MM.1S (cell line): ENCODE measurements at regions not wholly inside any gene's neighbourhood (a gene's known extent, or its start where the extent isn't known, plus 50 kb on each side); places are given as distances from the start of the nearest gene placed in this dataset.

Experiments
- DNase-seq: peaks from one replicate; pipeline ENCODE4 v3.0.0-alpha.2; 2015
- H2AFZ ChIP-seq: fragments of 300-600 bp; sonication (generic); 2 replicates; pipeline ENCODE4 v1.6.0; 2016; ENCODE audit warnings: antibody characterized with exemption, low read length
- H3F3A ChIP-seq: fragments of 300-600 bp; sonication (generic); 2 replicates; pipeline ENCODE4 v1.6.1; 2016; ENCODE audit warnings: mild to moderate bottlenecking, antibody characterized with exemption, low read length, moderate library complexity, mixed read lengths; ENCODE audit not compliant: insufficient read depth
- H3K27ac ChIP-seq: fragments of 300-600 bp; sonication (generic); 2 replicates; pipeline ENCODE4 v1.5.1; 2016; ENCODE audit warnings: mild to moderate bottlenecking, low read length
- H3K27me3 ChIP-seq: fragments of 300-600 bp; sonication (generic); replicated peaks from 2 replicates; pipeline ENCODE4 v1.6.0; 2016; ENCODE audit warnings: low read length; ENCODE audit not compliant: insufficient read depth
- H3K36me3 ChIP-seq: fragments of 300-600 bp; sonication (generic); replicated peaks from 2 replicates; pipeline ENCODE4 v1.6.1; 2016; ENCODE audit warnings: mild to moderate bottlenecking, low read length, mixed read lengths; ENCODE audit not compliant: insufficient read depth
- H3K4me1 ChIP-seq: fragments of 300-600 bp; sonication (generic); 2 replicates; pipeline ENCODE4 v1.6.1; 2016; ENCODE audit warnings: low read length, mixed read lengths
- H3K4me2 ChIP-seq: fragments of 300-600 bp; sonication (generic); 2 replicates; pipeline ENCODE4 v1.6.0; 2016; ENCODE audit warnings: low read depth, low read length
- H3K4me3 ChIP-seq: fragments of 300-600 bp; sonication (generic); 2 replicates; pipeline ENCODE4 v1.5.1; 2016; ENCODE audit warnings: low read length, mixed read lengths
- H3K79me2 ChIP-seq: fragments of 300-600 bp; sonication (generic); 2 replicates; pipeline ENCODE4 v1.6.1; 2016; ENCODE audit warnings: mixed run types, low read length, mixed read lengths
- H3K9ac ChIP-seq: fragments of 300-600 bp; sonication (generic); 2 replicates; pipeline ENCODE4 v1.6.1; 2016; ENCODE audit warnings: low read length, mixed read lengths
- H3K9me2 ChIP-seq: fragments of 300-600 bp; sonication (generic); replicated peaks from 2 replicates; pipeline ENCODE4 v1.6.1; 2016; ENCODE audit warnings: mild to moderate bottlenecking, low read length, mixed read lengths; ENCODE audit not compliant: insufficient read depth
- H3K9me3 ChIP-seq: fragments of 300-600 bp; sonication (generic); replicated peaks from 2 replicates; pipeline ENCODE4 v1.6.1; 2016; ENCODE audit warnings: mild to moderate bottlenecking, low read length, mixed read lengths; ENCODE audit not compliant: insufficient read depth
- H4K20me1 ChIP-seq: fragments of 300-600 bp; sonication (generic); 2 replicates; pipeline ENCODE4 v1.6.1; 2016; ENCODE audit warnings: mild to moderate bottlenecking, low read length, moderate library complexity, mixed read lengths; ENCODE audit not compliant: insufficient read depth
- EZH2 ChIP-seq: fragments of 300-600 bp; sonication (generic); optimal IDR thresholded peaks from 2 replicates; pipeline ENCODE3; 2017; ENCODE audit warnings: low read depth, mild to moderate bottlenecking, antibody characterized with exemption, low read length, mixed read lengths
- EZH2phosphoT487 ChIP-seq: fragments of 300-600 bp; sonication (generic); IDR thresholded peaks from 2 replicates; pipeline ENCODE4 v1.6.1; 2018; ENCODE audit warnings: antibody characterized with exemption, low read length
- TF ChIP-seq, protein P1 (sequence below): fragments of 300-600 bp; sonication (generic); IDR thresholded peaks from 2 replicates; pipeline ENCODE4 v1.5.1; 2016; ENCODE audit warnings: antibody characterized with exemption, low read length, mixed read lengths

DNA sequence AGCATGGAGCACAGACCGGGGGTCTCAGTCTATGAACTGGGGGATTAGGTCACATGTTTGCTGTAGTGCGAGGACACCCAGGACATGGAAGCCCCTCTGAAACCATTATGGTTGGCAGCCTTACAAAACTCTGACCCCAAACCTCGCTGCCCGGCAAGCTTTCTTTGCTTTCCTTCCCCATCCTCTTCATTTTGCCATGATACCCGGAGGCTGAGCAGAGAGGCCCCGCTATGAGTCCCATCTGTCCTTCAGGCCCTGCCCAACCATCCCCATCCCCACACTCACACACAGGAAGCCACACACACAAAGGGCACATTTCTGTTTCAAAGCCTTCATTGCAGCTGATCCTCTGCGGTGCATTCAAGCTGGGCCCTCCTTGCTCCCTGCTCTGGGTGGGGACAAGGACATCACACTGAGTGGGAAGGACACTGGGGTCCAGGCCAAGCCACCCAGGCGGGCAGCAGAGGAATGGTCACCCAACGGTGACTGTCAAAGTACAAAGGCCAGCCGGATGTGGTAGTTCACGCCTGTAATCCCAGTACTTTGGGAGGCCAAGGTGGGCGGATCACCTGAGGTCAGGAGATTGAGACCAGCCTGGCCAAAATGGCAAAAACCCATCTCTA is 176.5 kb downstream of the CTTN start:
- Histone ChIP-seq H3K9me2 (no peaks in the 10 kb centered on the region), H3K4me1 (no peaks in the 10 kb centered on the region), H3K4me2 (no peak overlapping the region), H3K9ac (no peak overlapping the region), H3K4me3 (no peak overlapping the region), H3F3A (no peaks in the 10 kb centered on the region), H3K36me3 (no peaks in the 10 kb centered on the region), H3K27ac (no peak overlapping the region), H3K9me3 (no peaks in the 10 kb centered on the region), H3K27me3 (peaks cover 75% of the 10 kb centered on the region), H2AFZ (no peak overlapping the region), H3K79me2 (no peaks in the 10 kb centered on the region), H4K20me1 (no peaks in the 10 kb centered on the region)
- DNase-seq: no peak
- TF ChIP-seq EZH2: no peak
- no peak for TF ChIP-seq EZH2phosphoT487
- TF ChIP-seq, protein P1, sequence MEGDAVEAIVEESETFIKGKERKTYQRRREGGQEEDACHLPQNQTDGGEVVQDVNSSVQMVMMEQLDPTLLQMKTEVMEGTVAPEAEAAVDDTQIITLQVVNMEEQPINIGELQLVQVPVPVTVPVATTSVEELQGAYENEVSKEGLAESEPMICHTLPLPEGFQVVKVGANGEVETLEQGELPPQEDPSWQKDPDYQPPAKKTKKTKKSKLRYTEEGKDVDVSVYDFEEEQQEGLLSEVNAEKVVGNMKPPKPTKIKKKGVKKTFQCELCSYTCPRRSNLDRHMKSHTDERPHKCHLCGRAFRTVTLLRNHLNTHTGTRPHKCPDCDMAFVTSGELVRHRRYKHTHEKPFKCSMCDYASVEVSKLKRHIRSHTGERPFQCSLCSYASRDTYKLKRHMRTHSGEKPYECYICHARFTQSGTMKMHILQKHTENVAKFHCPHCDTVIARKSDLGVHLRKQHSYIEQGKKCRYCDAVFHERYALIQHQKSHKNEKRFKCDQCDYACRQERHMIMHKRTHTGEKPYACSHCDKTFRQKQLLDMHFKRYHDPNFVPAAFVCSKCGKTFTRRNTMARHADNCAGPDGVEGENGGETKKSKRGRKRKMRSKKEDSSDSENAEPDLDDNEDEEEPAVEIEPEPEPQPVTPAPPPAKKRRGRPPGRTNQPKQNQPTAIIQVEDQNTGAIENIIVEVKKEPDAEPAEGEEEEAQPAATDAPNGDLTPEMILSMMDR: no peak

DNA sequence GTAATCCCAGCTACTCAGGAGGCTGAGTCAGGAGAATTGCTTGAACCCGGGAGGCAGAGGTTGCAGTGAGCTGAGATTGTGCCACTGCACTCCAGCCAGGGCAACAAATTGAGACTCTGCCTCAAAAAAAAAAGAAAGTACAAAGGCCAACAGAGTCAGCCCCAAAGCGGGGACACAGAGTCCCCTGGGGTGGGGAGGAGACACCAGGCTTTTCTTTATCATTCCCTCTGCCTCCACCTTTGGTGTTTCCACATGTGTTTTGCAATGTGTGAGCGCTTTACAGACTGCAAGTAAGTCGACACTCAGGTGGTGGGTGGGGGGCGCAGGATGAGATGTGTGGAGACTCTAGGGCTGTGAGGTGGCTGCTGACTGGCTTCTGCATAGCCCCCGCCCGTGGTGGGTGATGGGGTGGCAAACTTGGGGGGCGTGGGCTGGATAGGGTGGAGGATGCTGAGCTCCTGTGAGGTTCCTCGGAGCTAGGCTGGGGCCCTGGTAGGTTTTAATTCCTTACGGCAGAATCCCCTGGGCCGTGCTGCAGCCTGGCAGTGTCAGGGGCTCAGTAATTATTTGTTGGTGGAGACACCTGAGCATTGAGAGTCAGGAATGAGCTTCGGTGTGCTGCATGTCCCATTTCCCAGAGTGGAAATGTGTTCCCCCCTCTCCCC is 177.2 kb downstream of the CTTN start:
- H3K9me2 ChIP-seq: no peaks in the 10 kb centered on the region
- H3K9ac ChIP-seq: no peak overlapping the region
- no peaks in the 10 kb centered on the region for H3K4me1 ChIP-seq
- no peaks in the 10 kb centered on the region for H3K9me3 ChIP-seq
- H2AFZ ChIP-seq: no peak overlapping the region
- no peak overlapping the region for H3K4me2 ChIP-seq
- H3K27me3 ChIP-seq: peaks cover 75% of the 10 kb centered on the region
- H4K20me1 ChIP-seq: no peaks in the 10 kb centered on the region
- H3K79me2 ChIP-seq: no peaks in the 10 kb centered on the region
- H3K4me3 ChIP-seq: no peak overlapping the region
- H3F3A ChIP-seq: no peaks in the 10 kb centered on the region
- no peak for DNase-seq
- TF ChIP-seq, protein P1: no peak
- no peak for TF ChIP-seq EZH2phosphoT487
- no peak for TF ChIP-seq EZH2
- no peaks in the 10 kb centered on the region for H3K36me3 ChIP-seq
- H3K27ac ChIP-seq: no peak overlapping the region

DNA sequence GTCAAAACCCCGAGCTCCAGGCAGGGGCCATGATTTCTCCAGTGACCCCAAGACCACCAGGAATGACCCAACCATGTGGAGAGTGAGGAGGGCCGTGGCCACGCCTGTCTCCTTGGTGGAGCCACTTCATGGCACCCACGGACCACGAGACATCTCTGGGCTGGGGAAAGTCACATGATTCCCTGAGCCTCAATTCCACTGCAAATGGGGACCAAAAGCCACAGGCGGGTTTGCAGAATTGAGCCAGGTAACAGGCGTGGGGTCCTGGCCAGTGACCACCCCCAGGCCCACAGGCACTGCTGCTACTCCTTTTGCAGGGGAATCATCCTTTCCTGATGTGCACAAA is 178.9 kb downstream of the CTTN start:
- TF ChIP-seq, protein P1: no peak
- no peak overlapping the region for H3K4me3 ChIP-seq
- DNase-seq: no peak

More for the DNA sequence above, 178.9 kb downstream of the CTTN start:
- no peak overlapping the region for H3K9ac ChIP-seq
- no peaks in the 10 kb centered on the region for H3K9me3 ChIP-seq
- H4K20me1 ChIP-seq: no peaks in the 10 kb centered on the region
- no peak overlapping the region for H3K27ac ChIP-seq
- no peaks in the 10 kb centered on the region for H3K4me1 ChIP-seq
- no peaks in the 10 kb centered on the region for H3F3A ChIP-seq
- no peak overlapping the region for H2AFZ ChIP-seq
- no peaks in the 10 kb centered on the region for H3K36me3 ChIP-seq
- no peaks in the 10 kb centered on the region for H3K79me2 ChIP-seq
- no peaks in the 10 kb centered on the region for H3K9me2 ChIP-seq
- no peak overlapping the region for H3K4me2 ChIP-seq
- peaks cover 84% of the 10 kb centered on the region for H3K27me3 ChIP-seq
